Kidney epithelial cell (primary cell): ENCODE measurements at regions not wholly inside any gene's neighbourhood (a gene's known extent, or its start where the extent isn't known, plus 50 kb on each side); places are given as distances from the start of the nearest gene placed in this dataset.

Experiments
- DNase-seq: peaks from one replicate; pipeline ENCODE4 v3.0.0-alpha.2; 2010; ENCODE audit warnings: low read depth
- H3K27me3 ChIP-seq: 2 replicates; pipeline ENCODE4 v1.6.0; 2011; ENCODE audit warnings: low read length; ENCODE audit not compliant: control insufficient read depth, insufficient read depth
- H3K36me3 ChIP-seq: 2 replicates; pipeline ENCODE4 v1.5.1; 2011; ENCODE audit warnings: low read length; ENCODE audit not compliant: control insufficient read depth, insufficient read depth
- H3K4me3 ChIP-seq: 2 replicates; pipeline ENCODE4 v1.5.1; 2011; ENCODE audit warnings: low read depth, mild to moderate bottlenecking, control low read depth, low read length
- CTCF ChIP-seq: IDR thresholded peaks from 2 replicates; pipeline ENCODE4 v1.5.1; 2011; ENCODE audit warnings: mild to moderate bottlenecking, moderate library complexity, low read length, control low read depth, inconsistent platforms; ENCODE audit not compliant: insufficient read depth, poor library complexity, severe bottlenecking

DNA sequence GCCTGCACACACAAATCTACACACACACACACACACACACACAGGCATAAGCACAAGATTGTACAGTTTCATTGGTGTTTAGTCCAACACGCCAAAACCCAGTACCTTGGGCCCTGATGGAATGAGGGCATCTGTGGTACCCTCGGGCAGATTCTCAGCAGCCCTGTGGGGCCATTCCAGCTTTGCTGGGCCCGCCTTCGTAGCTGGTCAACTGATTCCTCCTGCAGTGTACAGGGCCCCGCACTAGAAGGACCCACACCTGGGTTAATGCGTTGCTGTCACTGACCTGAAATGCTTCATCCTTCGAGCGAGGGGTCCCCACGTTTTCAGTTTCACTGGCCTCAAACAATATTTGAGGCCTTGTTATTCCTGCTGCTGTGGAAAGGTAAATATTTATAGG is 731.2 kb downstream of the BRD1 start:
- Histone ChIP-seq H3K27me3 (no peaks in the 10 kb centered on the region), H3K4me3 (no peak overlapping the region), H3K36me3 (no peaks in the 10 kb centered on the region)
- no peak for TF ChIP-seq CTCF
- DNase-seq, result no peak

DNA sequence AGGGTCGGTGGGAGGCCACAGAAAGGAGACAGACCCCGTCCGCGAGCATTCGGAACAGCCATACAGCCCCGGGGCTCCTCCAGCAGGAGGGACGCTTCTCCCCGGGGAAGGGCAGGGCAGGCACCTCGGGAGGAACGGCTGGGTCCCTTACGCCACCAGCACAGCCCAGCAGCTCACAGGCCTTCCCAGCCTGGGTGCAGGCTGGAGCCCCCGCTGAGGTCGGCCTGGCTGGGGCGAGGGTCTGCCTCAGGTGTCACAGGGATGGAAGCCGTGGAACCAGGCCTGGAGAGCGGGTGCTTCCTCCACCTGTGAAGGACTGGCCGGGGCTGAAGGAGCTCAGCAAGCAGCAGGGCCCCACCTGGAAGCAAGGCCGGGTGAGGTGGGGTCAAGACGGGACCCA is 732.3 kb downstream of the BRD1 start:
- no peak for TF ChIP-seq CTCF
- no peak for DNase-seq
- Histone ChIP-seq H3K4me3 (no peak overlapping the region), H3K36me3 (no peaks in the 10 kb centered on the region), H3K27me3 (no peaks in the 10 kb centered on the region)

DNA sequence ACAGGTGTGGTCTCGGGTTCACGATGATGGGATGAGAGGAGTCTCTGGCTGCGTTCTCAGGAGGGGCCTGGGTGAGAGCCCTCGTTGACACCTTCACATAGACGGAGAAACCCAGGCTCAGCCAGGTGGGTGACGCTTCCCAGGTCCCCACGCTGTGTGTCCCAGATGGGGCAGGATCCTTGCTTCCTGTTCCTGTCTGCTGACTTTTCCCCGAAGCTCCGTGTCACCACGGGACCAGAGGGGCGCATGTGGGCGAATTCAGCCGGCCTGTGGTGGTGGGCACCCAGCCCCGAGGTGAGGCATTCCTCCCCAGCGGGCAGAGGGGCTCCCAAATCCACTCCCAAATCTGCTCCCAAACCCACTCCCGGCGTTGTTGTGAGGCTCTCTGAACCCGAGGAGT is 732.8 kb downstream of the BRD1 start:
- Histone ChIP-seq H3K36me3 (no peaks in the 10 kb centered on the region), H3K27me3 (no peaks in the 10 kb centered on the region), H3K4me3 (no peak overlapping the region)
- DNase-seq, result no peak
- TF ChIP-seq CTCF, result no peak

GRCh38 chr22:49094151-49094550 is 733.5 kb downstream of the BRD1 start:
- no peak for TF ChIP-seq CTCF
- Histone ChIP-seq H3K4me3 (no peak overlapping the region), H3K36me3 (no peaks in the 10 kb centered on the region), H3K27me3 (no peaks in the 10 kb centered on the region)
- no peak for DNase-seq

DNA sequence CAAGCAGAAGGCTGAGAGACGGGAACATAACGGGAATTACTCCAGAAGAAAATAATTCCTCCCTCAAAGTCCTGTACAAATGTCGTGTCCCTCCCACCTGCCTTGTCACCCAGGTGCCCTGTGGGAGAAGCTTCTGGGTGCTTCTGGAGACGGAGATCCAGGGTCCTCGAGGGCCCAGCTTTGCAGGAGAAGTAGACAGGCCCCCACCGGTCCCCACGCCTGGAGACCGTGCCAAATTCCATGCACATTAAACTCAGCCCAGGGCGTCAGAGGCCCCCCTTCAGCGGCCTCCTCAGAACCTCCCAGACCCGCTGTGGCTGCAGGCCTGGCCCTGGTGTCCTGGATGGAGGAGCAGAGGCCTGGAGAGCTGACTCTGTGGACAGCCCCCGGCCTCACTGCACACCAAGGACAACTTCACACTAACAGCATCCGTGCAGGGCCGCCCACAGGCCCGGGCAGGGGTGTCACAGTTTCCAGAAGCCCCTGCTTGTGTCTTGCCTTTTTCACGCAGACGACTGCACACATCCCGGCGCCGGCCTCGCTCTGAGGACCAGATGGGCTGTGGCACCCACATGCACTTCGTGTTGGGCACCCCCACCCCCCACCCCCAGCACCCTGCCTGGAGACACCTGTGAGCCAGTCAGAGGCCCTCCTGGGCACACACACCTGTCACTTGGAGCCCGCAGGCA is 734.3 kb downstream of the BRD1 start:
- Histone ChIP-seq H3K36me3 (no peaks in the 10 kb centered on the region), H3K27me3 (no peaks in the 10 kb centered on the region), H3K4me3 (no peak overlapping the region)
- no peak for TF ChIP-seq CTCF
- DNase-seq, result no peak

GRCh38 chr22:49092716-49093115 is 735.0 kb downstream of the BRD1 start:
- no peak for TF ChIP-seq CTCF
- H3K4me3 ChIP-seq, result no peak overlapping the region
- H3K27me3 ChIP-seq, result no peaks in the 10 kb centered on the region
- no peaks in the 10 kb centered on the region for H3K36me3 ChIP-seq
- DNase-seq, result no peak
